Stimulated activated CD4-positive, alpha-beta T cell treated with anti-CD3 and anti-CD28 coated beads, Interleukin-12 subunit alpha, Interleukin-12 subunit beta, amount 100 ng/mL, for 24 hours (primary cell): ENCODE measurements at regions not wholly inside any gene's neighbourhood (a gene's known extent, or its start where the extent isn't known, plus 50 kb on each side); places are given as distances from the start of the nearest gene placed in this dataset.

Experiments used
- DNase-seq, 2 experiments: peaks; one replicate each; pipeline ENCODE4 v3.0.0-alpha.2; 2020; ENCODE audit warnings: low read depth in 2 of 2

GRCh38 chr12:69096669-69097335 lies 142.6 kb upstream of the CPSF6 start:
- no peak for DNase-seq

- DNase-seq, result no peak
Observed at GRCh38 chr12:69097619-69098368, 141.6 kb upstream of the CPSF6 start.

DNA sequence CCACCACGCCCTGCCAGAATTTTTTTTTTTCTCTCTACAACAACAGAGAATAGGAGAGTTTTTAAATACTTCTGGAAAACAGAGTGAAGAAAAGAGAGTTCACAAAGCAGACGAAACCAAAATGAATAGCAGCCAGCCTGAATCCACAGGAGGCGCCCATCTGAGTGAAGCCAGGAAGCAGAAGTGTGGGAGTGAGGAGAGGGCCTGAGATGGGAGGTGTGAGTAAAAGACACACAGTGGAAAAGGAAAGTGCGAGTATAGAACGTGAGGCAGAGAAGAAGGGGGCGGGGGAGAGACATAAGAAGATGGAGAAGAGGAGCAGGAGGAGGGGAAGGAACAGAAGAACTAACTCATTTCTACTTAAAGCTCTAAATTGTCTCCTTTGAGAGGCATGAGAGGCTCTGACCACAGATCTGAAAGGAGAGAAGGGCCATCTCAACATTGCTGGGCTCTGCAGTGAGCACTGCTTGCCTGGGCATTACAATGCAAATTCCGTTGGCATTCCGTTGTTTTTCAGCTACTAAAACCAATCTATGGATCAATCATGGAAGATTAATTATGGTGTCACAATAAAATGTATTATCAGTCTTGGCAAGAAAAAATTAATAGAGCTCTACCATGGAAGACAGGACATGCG lies 140.1 kb upstream of the CPSF6 start:
- DNase-seq, result no peak

GRCh38 chr12:69101505-69101904 lies 137.9 kb upstream of the CPSF6 start:
- DNase-seq, result no peak

GRCh38 chr12:69102856-69103255 lies 136.5 kb upstream of the CPSF6 start:
- DNase-seq, result no peak

- no peak for DNase-seq
Observed at GRCh38 chr12:69105101-69105962, 134.0 kb upstream of the CPSF6 start.

DNA sequence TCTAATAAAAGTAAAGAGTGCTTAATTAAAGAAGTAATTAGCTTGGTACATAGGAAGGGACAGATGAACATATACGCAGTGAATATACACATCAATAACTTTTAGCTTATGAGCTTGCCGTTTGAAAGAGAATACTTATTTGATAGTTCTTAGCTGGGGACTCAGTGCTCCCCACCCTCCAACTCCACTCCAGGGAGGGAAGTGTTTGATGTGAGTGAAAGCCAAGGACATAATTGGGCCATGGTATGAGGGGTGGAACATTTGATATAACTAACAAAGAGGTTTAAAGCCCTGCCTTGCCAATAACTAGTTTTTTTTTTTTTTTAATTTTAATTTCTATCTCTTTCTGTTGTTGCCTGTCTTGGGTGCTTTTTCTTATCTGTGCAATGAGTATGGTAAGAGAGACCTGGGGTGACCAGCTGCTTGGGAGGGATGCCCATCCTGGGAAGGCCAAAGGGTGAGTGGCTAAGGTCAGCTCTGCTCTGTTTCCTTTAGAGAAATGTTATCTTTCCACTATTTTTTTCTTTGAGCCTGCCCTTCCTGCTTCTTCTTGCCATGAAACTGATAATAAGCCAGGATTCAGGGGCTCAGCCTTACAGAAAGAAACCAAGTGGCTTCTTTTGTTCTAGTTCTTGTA lies 132.8 kb upstream of the CPSF6 start:
- no peak for DNase-seq

- no peak for DNase-seq
Observed at GRCh38 chr12:69107541-69107940, 131.8 kb upstream of the CPSF6 start.

GRCh38 chr12:69108037-69108436 lies 131.3 kb upstream of the CPSF6 start:
- DNase-seq, result no peak

GRCh38 chr12:69112616-69113015 lies 126.8 kb upstream of the CPSF6 start:
- DNase-seq, result no peak

DNA sequence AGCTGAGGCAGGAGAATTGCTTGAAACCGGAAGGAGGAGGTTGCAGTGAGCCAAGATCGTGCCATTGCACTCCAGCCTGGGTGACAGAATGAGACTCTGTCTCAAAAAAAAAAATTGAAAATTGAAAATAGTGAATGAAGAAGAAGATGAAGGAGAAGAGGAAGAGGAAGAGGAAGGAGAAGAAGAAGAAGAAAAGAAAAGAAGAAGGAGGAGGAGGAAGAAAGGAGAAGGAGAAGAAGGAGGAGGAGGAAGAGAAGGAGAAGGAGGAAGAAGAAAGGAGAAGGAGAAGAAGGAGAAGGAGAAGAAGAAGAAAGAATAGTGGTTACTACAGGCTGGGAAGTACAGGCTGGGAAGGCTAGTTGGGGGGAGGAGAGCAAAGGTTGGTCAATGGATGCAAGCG lies 124.3 kb upstream of the CPSF6 start:
- DNase-seq, result no peak

GRCh38 chr12:69115951-69116350 lies 123.4 kb upstream of the CPSF6 start:
- no peak for DNase-seq

GRCh38 chr12:69117566-69118266 lies 121.7 kb upstream of the CPSF6 start:
- DNase-seq, result no peak

DNA sequence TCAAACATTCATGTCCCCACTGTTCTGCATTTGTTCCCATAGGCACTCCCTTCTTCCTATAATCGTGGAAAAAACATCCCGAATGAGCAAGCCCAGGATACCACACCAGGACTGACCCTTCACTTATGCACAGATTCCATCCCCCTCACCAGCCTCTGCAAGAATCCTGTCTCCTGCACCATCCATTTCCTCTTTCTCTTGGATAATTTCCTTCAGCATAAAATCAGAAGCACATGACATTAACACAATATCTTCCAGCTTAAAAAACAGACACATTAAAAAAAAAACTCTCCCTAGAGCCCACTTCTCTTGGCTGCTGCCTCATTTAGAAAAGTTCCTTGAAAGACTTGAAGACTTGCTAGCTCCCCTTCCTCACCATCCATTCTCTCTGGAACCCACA lies 120.9 kb upstream of the CPSF6 start:
- DNase-seq, result no peak

DNA sequence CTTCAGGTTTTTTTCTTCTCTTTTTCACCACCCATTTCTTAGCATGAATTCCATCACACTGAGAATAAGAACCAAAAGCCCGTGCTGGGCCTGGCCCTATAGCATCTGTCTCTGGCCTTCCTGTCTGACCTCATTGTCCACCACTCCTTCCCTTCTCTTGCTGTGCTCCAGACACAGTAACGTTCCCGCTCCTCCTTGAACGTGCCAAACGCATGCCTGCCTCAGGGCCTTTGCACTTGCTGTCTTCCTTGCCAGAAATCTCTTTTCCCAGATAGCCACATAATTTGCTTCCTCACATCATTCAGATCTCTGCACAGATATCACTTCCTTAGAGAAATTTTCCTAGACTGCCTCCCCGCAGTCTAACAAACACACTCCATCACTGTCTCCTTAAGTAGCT lies 119.6 kb upstream of the CPSF6 start:
- DNase-seq, result no peak

- no peak for DNase-seq
Observed at GRCh38 chr12:69120354-69120753, 119.0 kb upstream of the CPSF6 start.

GRCh38 chr12:69123311-69123710 lies 116.1 kb upstream of the CPSF6 start:
- no peak for DNase-seq

DNA sequence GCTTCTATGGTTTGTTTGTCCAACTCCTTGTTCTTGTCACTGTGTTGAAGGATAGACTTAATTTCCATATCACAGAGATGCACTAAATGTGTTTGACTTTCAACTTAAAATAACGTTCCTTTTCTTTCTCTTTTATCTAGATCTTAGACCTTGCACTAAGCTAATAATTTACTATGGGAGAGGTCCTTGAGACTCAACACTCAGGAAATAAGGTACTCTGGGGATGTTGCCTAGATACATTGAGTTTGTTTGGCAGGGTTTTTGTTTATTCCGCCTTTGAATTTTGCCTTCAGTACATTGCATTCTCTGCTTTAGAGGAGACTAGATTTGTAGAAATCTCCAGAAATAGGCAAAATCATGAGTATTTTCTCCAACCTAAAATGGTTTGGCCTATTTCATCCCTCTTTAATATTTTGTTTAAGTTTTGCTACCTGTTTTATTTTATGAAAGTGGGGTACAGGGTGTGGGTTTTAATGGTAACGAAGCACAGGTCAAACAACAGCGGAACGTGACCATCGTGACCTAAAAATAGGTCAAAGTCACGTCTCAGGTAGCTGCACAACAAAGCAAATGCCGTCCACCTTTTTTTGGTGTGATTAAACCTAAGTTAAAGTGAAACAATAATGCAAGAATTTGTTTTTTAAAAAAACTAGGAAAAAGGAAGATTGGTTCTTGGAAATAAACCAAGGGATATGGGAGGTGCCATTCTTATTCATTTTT lies 115.3 kb upstream of the CPSF6 start:
- DNase-seq, result no peak

- no peak for DNase-seq
Observed at GRCh38 chr12:69129017-69129416, 110.4 kb upstream of the CPSF6 start.

DNA sequence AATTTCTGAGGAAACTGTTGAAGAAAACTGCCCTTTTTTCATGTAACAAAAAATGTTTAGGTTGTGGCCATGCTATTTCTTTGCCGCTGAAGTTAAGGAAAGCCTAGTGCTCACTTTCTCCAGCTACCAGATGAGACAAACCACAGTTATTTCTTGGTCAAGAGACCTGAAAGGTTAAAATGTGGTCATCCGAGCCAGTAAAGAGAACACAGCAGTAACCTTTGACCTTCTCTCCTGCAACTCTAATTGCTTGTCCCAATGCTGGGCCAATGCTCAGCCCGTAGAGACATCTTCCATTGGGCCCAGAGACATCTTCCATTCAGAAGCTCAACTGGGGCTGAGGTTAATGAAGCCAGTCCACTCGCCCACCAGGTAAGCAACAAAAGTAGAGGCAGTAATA lies 109.8 kb upstream of the CPSF6 start:
- DNase-seq, result no peak
